ENCODE measurements at regions not wholly inside any gene's neighbourhood (a gene's known extent, or its start where the extent isn't known, plus 50 kb on each side); places are given as distances from the start of the nearest gene placed in this dataset.

GRCh38 chr11:28777126-28777525 is 668.9 kb downstream of the METTL15 start:
- in situ Hi-C loops (cut with HindIII; ENCODE audit: low pct_ligation_motif_present, low sequenced_read_pairs): no loop called here
- no peak overlapping the region for H3K27ac ChIP-seq

DNA sequence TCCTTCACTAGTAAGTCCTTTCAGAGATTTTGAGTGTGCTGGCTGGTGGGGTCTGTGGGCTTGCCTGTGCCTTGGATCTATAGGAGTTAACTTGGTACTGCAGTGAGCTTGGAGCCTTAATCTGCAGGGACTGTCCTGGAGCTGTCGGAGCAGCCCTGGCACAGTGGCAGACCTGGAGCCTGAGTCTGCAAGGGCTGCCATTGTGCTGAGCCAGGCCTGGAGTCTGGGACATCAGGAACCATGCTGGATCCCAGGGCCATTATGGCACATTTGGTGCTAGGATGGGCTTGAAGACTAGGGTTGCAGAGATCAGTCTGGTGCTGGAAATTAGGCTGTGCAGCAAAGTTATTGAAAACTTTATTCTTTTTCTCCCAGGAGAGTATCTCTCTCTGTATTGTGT is 665.4 kb downstream of the METTL15 start:
- in situ Hi-C loops (cut with HindIII; ENCODE audit: low pct_ligation_motif_present, low sequenced_read_pairs): no loop called here
- H3K4me3 ChIP-seq (ENCODE audit: low read depth, low read length): no peak overlapping the region
- H3K27me3 ChIP-seq (replicated peaks): no peaks in the 10 kb centered on the region
- no peak overlapping the region for H3K27ac ChIP-seq
- no peak for DNase-seq
- H3K36me3 ChIP-seq (replicated peaks): no peaks in the 10 kb centered on the region
- no peak for TF ChIP-seq CTCF (IDR thresholded peaks at IDR 0.05; ENCODE audit: low read depth, low read length, missing control alignments)

More at GRCh38 chr11:28777126-28777525, 668.9 kb downstream of the METTL15 start:
- DNase-seq: no peak
- H3K4me3 ChIP-seq (ENCODE audit: low read depth, low read length): no peak overlapping the region
- no peaks in the 10 kb centered on the region for H3K27me3 ChIP-seq (replicated peaks)
- no peaks in the 10 kb centered on the region for H3K36me3 ChIP-seq (replicated peaks)
- no peak for TF ChIP-seq CTCF (IDR thresholded peaks at IDR 0.05; ENCODE audit: low read depth, low read length, missing control alignments)

GRCh38 chr11:28770806-28771205 is 662.6 kb downstream of the METTL15 start:
- H3K36me3 ChIP-seq (replicated peaks): no peaks in the 10 kb centered on the region
- no peak for TF ChIP-seq CTCF (IDR thresholded peaks at IDR 0.05; ENCODE audit: low read depth, low read length, missing control alignments)
- H3K27me3 ChIP-seq (replicated peaks): no peaks in the 10 kb centered on the region
- in situ Hi-C loops (cut with HindIII; ENCODE audit: low pct_ligation_motif_present, low sequenced_read_pairs): no loop called here
- DNase-seq: no peak
- H3K4me3 ChIP-seq (ENCODE audit: low read depth, low read length): no peak overlapping the region
- no peak overlapping the region for H3K27ac ChIP-seq

DNA sequence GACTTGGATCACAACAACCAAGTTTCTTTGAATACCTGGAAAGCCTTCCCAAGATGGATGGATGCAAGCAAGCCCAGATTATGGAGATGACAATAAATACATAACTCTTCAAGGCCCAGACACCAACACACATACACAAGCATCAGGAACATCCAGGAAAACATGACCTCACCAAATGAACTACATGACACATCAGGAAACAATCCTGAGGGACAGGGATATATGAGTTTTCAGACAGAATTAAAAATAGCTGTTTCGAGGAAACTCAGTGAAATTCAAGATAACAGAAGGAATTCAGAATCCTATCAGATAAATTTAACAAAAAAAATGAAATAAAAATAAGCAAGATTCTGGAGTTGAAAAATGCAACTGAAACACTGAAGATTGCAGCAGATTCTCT is 659.4 kb downstream of the METTL15 start:
- DNase-seq: peak; percentile 61
- TF ChIP-seq CTCF (IDR thresholded peaks at IDR 0.05; ENCODE audit: low read depth, low read length, missing control alignments): no peak
- in situ Hi-C loops (cut with HindIII; ENCODE audit: low pct_ligation_motif_present, low sequenced_read_pairs): no loop called here

DNA sequence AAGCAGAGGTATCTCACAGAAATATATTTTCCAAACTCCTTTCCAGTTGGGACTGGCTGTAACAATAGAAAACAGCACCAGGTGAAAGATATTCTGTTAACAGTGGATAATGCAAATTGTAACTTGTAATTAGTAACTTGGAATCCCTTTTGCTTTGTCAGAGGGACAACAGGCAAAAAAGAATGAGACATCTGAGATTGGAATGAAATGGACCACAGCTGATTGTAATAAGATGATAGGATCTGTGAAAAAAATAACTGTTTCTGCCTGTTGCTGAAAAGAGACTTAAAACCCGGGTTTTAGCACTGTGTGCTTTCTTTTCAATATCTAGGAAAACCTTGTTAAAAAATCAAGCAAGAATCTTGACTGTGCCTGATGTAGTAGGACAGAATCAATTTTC is 655.7 kb downstream of the METTL15 start:
- no peaks in the 10 kb centered on the region for H3K36me3 ChIP-seq (replicated peaks)
- H3K4me3 ChIP-seq (ENCODE audit: low read depth, low read length): no peak overlapping the region
- no peak for DNase-seq
- in situ Hi-C loops (cut with HindIII; ENCODE audit: low pct_ligation_motif_present, low sequenced_read_pairs): no loop called here
- no peak for TF ChIP-seq CTCF (IDR thresholded peaks at IDR 0.05; ENCODE audit: low read depth, low read length, missing control alignments)
- H3K27me3 ChIP-seq (replicated peaks): no peaks in the 10 kb centered on the region
- peak overlapping the region; percentile 37 for H3K27ac ChIP-seq

More for the DNA sequence above, 659.4 kb downstream of the METTL15 start:
- Histone ChIP-seq H3K27me3 (replicated peaks) (no peaks in the 10 kb centered on the region), H3K4me3 (ENCODE audit: low read depth, low read length) (no peak overlapping the region), H3K36me3 (replicated peaks) (no peaks in the 10 kb centered on the region), H3K27ac (peak overlapping the region; percentile 41)

DNA sequence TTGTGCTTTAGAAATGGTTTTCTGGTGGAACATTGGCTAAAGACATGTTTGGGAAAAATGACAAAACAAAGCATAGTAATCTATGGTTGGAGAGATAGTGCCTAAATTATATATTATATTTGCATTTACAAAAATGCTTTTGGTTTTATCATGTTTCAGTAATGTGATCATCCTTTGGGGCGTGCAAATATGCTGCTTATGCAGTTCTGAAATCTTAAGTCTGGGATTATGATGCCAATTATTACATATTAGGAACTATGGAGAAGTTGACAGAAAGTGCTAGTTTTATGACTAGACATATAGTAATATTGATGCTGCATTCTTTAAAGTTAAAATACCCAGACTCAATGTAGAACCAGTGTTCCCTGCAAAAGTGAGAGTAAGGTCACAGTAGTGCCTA is 655.0 kb downstream of the METTL15 start:
- Histone ChIP-seq H3K27me3 (replicated peaks) (no peaks in the 10 kb centered on the region), H3K27ac (peak overlapping the region; percentile 37), H3K36me3 (replicated peaks) (no peaks in the 10 kb centered on the region), H3K4me3 (ENCODE audit: low read depth, low read length) (no peak overlapping the region)
- no peak for DNase-seq
- TF ChIP-seq CTCF (IDR thresholded peaks at IDR 0.05; ENCODE audit: low read depth, low read length, missing control alignments): no peak
- in situ Hi-C loops (cut with HindIII; ENCODE audit: low pct_ligation_motif_present, low sequenced_read_pairs): no loop called here

Measured in brain microvascular endothelial cell (primary cell).